Neuron (in vitro differentiated cells): ENCODE measurements at regions not wholly inside any gene's neighbourhood (a gene's known extent, or its start where the extent isn't known, plus 50 kb on each side); places are given as distances from the start of the nearest gene placed in this dataset.

Experiments
- H2AFZ ChIP-seq: one replicate; pipeline ENCODE4 v1.6.1; 2013; ENCODE audit warnings: low read depth, mild to moderate bottlenecking, inconsistent platforms, low read length, moderate library complexity
- H3K27me3 ChIP-seq: one replicate; pipeline ENCODE4 v1.6.1; 2013; ENCODE audit warnings: low read length; ENCODE audit not compliant: insufficient read depth
- H3K36me3 ChIP-seq: one replicate; pipeline ENCODE4 v1.6.1; 2013; ENCODE audit warnings: low read length; ENCODE audit not compliant: insufficient read depth
- H3K4me1 ChIP-seq: one replicate; pipeline ENCODE4 v1.6.1; 2013; ENCODE audit warnings: low read length; ENCODE audit not compliant: insufficient read depth
- H3K4me3 ChIP-seq: 2 replicates; pipeline ENCODE4 v1.5.1; 2013; ENCODE audit warnings: mild to moderate bottlenecking, low read length, moderate library complexity
- H3K9me3 ChIP-seq: one replicate; pipeline ENCODE4 v1.6.1; 2013; ENCODE audit warnings: low read length

- peaks cover 19% of the 10 kb centered on the region for H3K4me1 ChIP-seq
- H3K27me3 ChIP-seq: no peaks in the 10 kb centered on the region
- no peak overlapping the region for H2AFZ ChIP-seq
- no peak overlapping the region for H3K4me3 ChIP-seq
- H3K9me3 ChIP-seq: no peaks in the 10 kb centered on the region
- H3K36me3 ChIP-seq: no peaks in the 10 kb centered on the region
These were observed 102.3 kb downstream of the LIPG start for GRCh38 chr18:49663899-49664890.

DNA sequence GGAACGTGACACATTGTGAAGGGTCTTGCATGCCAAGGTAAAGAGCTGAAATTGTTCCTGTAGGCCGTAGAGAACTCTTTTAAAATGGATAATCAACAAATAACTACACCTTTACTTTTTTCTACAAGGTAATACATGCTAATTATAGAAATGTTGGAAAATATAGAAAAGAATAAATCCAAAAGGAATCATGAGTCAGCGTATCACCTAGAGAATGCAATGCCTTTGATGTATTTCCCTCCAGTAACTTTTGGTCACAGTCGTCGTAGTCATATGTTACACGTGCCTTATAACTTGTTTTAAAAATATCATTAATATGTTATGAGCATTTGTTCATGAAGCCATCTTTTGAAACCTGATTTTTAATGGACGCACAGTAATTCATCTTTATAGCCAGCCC lies 100.6 kb downstream of the LIPG start:
- peaks cover 10% of the 10 kb centered on the region for H3K4me1 ChIP-seq

DNA sequence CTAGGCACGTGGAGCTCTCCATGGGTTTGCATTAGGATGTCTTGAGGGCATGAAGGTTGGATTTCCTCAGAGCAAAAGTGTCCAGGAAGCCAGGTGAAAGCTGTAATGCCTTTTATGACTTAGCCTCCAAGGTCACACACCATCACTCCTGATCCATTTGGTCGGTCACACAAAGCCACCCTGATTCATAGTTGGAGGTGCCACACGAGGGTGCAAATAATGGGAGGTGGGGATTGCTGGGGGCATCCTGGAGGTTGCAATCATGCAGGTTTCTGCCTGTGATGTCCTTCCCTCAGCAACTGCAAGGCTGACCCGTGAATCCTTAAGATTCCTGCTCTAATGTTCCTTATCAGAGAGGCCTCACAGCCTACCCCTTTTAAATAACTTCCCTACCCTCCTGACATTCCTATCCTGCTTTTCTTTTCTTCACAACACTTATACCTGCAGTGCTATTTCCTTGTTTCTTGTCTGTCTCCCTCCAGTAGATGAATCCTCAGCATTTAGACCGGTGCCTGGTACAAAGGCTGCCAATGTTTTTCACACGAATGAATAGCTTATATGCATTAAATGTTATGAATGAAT lies 97.1 kb downstream of the LIPG start:
- no peak overlapping the region for H2AFZ ChIP-seq
- H3K4me3 ChIP-seq: no peak overlapping the region

More for the DNA sequence above, 100.6 kb downstream of the LIPG start:
- Histone ChIP-seq H3K4me3 (no peak overlapping the region), H3K9me3 (no peaks in the 10 kb centered on the region), H3K36me3 (no peaks in the 10 kb centered on the region), H2AFZ (no peak overlapping the region), H3K27me3 (no peaks in the 10 kb centered on the region)

GRCh38 chr18:49656073-49656692 lies 94.3 kb downstream of the LIPG start:
- H3K27me3 ChIP-seq: no peaks in the 10 kb centered on the region

More for the DNA sequence above, 97.1 kb downstream of the LIPG start:
- no peaks in the 10 kb centered on the region for H3K4me1 ChIP-seq
- no peaks in the 10 kb centered on the region for H3K36me3 ChIP-seq
- H3K27me3 ChIP-seq: no peaks in the 10 kb centered on the region
- no peaks in the 10 kb centered on the region for H3K9me3 ChIP-seq

DNA sequence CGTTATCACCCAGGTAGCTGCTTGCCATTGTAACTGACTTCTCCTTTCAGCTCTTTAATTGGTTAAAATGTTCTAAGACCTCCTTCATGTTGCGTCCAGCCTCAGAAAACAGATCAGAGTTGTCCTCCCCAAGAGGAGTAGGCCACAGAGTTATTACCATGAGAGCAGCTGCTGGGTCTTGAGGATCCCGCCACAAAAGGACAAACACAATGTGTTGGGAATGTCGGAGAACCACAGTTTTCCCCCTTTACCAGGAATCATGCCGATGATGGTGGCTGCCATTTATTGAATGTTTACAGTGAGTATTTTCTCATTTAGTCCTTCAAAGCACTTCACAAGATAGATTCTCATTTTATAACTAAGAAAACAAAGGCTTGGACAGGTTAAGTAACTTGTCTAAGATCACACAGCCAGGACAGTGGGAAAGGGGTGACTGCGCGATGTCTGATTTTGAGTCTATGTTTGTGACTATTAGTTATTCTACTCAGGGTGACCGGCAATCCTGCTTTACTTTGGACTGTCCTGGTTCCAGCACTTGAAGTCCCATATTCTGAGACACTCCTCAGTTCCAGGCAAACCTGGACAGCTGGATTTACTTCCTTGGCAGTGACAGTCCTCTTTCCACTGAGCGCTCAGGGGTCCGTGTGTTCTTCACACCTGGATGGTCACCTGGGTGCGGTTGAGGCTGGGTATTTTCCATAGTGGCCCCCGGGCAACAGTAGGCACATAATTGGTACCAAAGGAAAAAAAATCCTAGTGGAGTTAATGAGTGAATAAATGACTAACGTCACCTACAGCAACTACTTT lies 93.6 kb downstream of the LIPG start:
- Histone ChIP-seq H3K4me1 (peaks cover 7% of the 10 kb centered on the region), H3K4me3 (no peak overlapping the region), H3K27me3 (no peaks in the 10 kb centered on the region), H3K36me3 (no peaks in the 10 kb centered on the region), H3K9me3 (no peaks in the 10 kb centered on the region), H2AFZ (no peak overlapping the region)

More at GRCh38 chr18:49656073-49656692, 94.3 kb downstream of the LIPG start:
- no peaks in the 10 kb centered on the region for H3K9me3 ChIP-seq
- no peaks in the 10 kb centered on the region for H3K36me3 ChIP-seq
- H2AFZ ChIP-seq: no peak overlapping the region
- H3K4me3 ChIP-seq: no peak overlapping the region
- H3K4me1 ChIP-seq: peaks cover 7% of the 10 kb centered on the region

DNA sequence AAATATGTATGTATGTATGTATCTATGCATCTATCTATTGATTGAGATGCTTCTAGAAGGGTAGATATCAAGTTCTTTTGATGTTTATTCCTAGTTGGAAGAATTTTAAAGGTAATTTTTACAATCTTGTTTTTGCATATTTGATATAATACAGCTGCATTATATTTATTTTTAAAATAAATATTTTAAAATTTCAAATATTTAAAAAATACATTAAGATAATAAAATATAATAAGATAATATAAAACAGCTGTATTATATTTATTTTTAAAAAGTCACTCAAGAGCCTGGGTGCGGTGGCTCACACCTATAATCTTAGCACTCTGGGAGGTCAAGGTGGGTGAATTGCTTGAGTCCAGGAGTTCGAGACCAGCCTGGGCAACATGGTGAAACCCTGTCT lies 92.5 kb downstream of the LIPG start:
- no peaks in the 10 kb centered on the region for H3K27me3 ChIP-seq
- no peak overlapping the region for H2AFZ ChIP-seq

GRCh38 chr18:49652881-49653724 lies 91.2 kb downstream of the LIPG start:
- Histone ChIP-seq H3K36me3 (no peaks in the 10 kb centered on the region), H3K27me3 (no peaks in the 10 kb centered on the region), H3K9me3 (no peaks in the 10 kb centered on the region), H3K4me3 (no peak overlapping the region), H3K4me1 (peaks cover 21% of the 10 kb centered on the region), H2AFZ (no peak overlapping the region)

More for the DNA sequence above, 92.5 kb downstream of the LIPG start:
- H3K36me3 ChIP-seq: no peaks in the 10 kb centered on the region
- H3K4me1 ChIP-seq: peaks cover 9% of the 10 kb centered on the region
- no peak overlapping the region for H3K4me3 ChIP-seq
- no peaks in the 10 kb centered on the region for H3K9me3 ChIP-seq

DNA sequence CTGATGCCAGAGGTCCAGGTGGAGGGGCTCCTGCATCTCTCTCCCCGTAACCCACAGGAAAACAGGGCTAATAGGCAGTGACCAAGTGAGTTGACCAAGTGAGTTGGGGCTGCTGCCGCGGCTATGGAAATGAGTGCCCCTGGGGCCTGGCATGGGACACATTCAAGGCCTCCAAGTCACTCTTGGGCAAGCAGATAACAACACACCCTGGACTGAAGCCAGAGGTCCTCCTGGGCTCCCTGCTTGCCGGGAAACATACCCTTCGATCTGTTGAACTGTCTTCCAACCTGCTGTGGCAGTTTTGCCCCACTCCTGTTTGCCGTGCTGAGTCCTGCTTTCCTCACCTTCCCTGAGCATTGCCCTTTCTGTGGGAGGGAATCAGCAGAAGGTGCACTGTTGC lies 89.2 kb downstream of the LIPG start:
- Histone ChIP-seq H3K4me3 (no peak overlapping the region), H3K4me1 (peaks cover 22% of the 10 kb centered on the region), H3K9me3 (no peaks in the 10 kb centered on the region), H3K27me3 (no peaks in the 10 kb centered on the region), H2AFZ (no peak overlapping the region), H3K36me3 (no peaks in the 10 kb centered on the region)

- Histone ChIP-seq H3K36me3 (no peaks in the 10 kb centered on the region), H3K9me3 (no peaks in the 10 kb centered on the region), H3K27me3 (no peaks in the 10 kb centered on the region), H2AFZ (no peak overlapping the region), H3K4me3 (no peak overlapping the region), H3K4me1 (peaks cover 22% of the 10 kb centered on the region)
These were observed 88.6 kb downstream of the LIPG start for GRCh38 chr18:49650426-49650891.

GRCh38 chr18:49648811-49649210 lies 87.0 kb downstream of the LIPG start:
- no peaks in the 10 kb centered on the region for H3K27me3 ChIP-seq
- no peak overlapping the region for H3K4me3 ChIP-seq
- H3K4me1 ChIP-seq: peaks cover 22% of the 10 kb centered on the region
- no peaks in the 10 kb centered on the region for H3K9me3 ChIP-seq
- H2AFZ ChIP-seq: no peak overlapping the region
- H3K36me3 ChIP-seq: no peaks in the 10 kb centered on the region
